WTC11 (cell line): ENCODE measurements at regions not wholly inside any gene's neighbourhood (a gene's known extent, or its start where the extent isn't known, plus 50 kb on each side); places are given as distances from the start of the nearest gene placed in this dataset.

Source experiments
- ATAC-seq: fragments of 200-7000 bp; cut with Tn5 transposase; 2 replicates; pipeline ENCODE4 v1.10.0; 2021; ENCODE audit warnings: mild to moderate bottlenecking, moderate library complexity
- CTCF ChIA-PET: fragments of 300-600 bp; sonication (Branson Sonifier 250); formaldehyde crosslinking; loops from one replicate; lab custom pipeline; 2021; ENCODE audit warnings: antibody characterized with exemption; lab: Charles Lee
- POLR2A ChIA-PET: fragments of 350-600 bp; sonication (Branson Sonifier 250); formaldehyde crosslinking; loops from one replicate; lab custom pipeline; 2021; ENCODE audit warnings: antibody characterized with exemption; lab: Charles Lee
- DNase-seq: peaks from one replicate; pipeline ENCODE4 v3.0.0; 2021; ENCODE audit warnings: low spot score
- H3K27ac Mint-ChIP-seq: 2 replicates; pipeline ENCODE4 v1.8.0; 2021; ENCODE audit warnings: mixed read lengths
- H3K27me3 Mint-ChIP-seq: 2 replicates; pipeline ENCODE4 v1.8.0; 2021; ENCODE audit warnings: low read depth, mild to moderate bottlenecking, moderate library complexity, mixed read lengths
- H3K36me3 Mint-ChIP-seq: 2 replicates; pipeline ENCODE4 v1.8.0; 2021; ENCODE audit warnings: mixed read lengths
- H3K4me1 Mint-ChIP-seq: 2 replicates; pipeline ENCODE4 v1.8.0; 2022; ENCODE audit warnings: mixed read lengths
- H3K4me3 Mint-ChIP-seq: 2 replicates; pipeline ENCODE4 v1.8.0; 2021; ENCODE audit warnings: mild to moderate bottlenecking, moderate library complexity, mixed read lengths
- H3K9me3 Mint-ChIP-seq: 2 replicates; pipeline ENCODE4 v1.8.0; 2021; ENCODE audit warnings: mixed read lengths
- CBFB ChIP-seq: sonication (generic); formaldehyde crosslinking; IDR thresholded peaks from 2 replicates; pipeline ENCODE4 v1.8.1; 2022; ENCODE audit warnings: mild to moderate bottlenecking, low read depth, missing genetic modification reagents
- CREM ChIP-seq: sonication (generic); formaldehyde crosslinking; IDR thresholded peaks from 2 replicates; pipeline ENCODE4 v1.8.1; 2022; ENCODE audit warnings: mild to moderate bottlenecking, missing genetic modification reagents, moderate library complexity
- ETV6 ChIP-seq: sonication (generic); formaldehyde crosslinking; IDR thresholded peaks from 2 replicates; pipeline ENCODE4 v1.8.1; 2022; ENCODE audit warnings: mild to moderate bottlenecking, missing genetic modification reagents
- FOXP1 ChIP-seq: sonication (generic); formaldehyde crosslinking; IDR thresholded peaks from 2 replicates; pipeline ENCODE4 v1.8.0; 2022; ENCODE audit warnings: missing genetic modification reagents, mild to moderate bottlenecking, moderate library complexity, borderline replicate concordance
- GABPB1 ChIP-seq: sonication (generic); formaldehyde crosslinking; IDR thresholded peaks from 2 replicates; pipeline ENCODE4 v1.8.1; 2023; ENCODE audit warnings: mild to moderate bottlenecking, missing genetic modification reagents
- IRF2 ChIP-seq: sonication (generic); formaldehyde crosslinking; IDR thresholded peaks from 2 replicates; pipeline ENCODE4 v1.8.0; 2022; ENCODE audit warnings: low read depth, missing genetic modification reagents, borderline replicate concordance
- JUN ChIP-seq: sonication (generic); formaldehyde crosslinking; IDR thresholded peaks from 2 replicates; pipeline ENCODE4 v1.8.0; 2023; ENCODE audit warnings: mild to moderate bottlenecking, missing genetic modification reagents
- MXD4 ChIP-seq: fragments of 250-450 bp; sonication (Bioruptor Pico); IDR thresholded peaks from 2 replicates; pipeline ENCODE4 v1.8.0; 2021; ENCODE audit warnings: mild to moderate bottlenecking, moderate library complexity, borderline replicate concordance
- NFATC4 ChIP-seq: fragments of 250-450 bp; sonication (Bioruptor Pico); IDR thresholded peaks from 2 replicates; pipeline ENCODE4 v1.9.0; 2021; ENCODE audit warnings: mild to moderate bottlenecking
- NFE2L1 ChIP-seq: sonication (generic); formaldehyde crosslinking; IDR thresholded peaks from 2 replicates; pipeline ENCODE4 v1.8.1; 2023; ENCODE audit warnings: missing genetic modification reagents
- RORB ChIP-seq: fragments of 250-450 bp; sonication (Bioruptor Pico); IDR thresholded peaks from 2 replicates; pipeline ENCODE4 v1.9.0; 2021; ENCODE audit warnings: mild to moderate bottlenecking
- SMAD3 ChIP-seq: sonication (generic); formaldehyde crosslinking; IDR thresholded peaks from 2 replicates; pipeline ENCODE4 v1.8.0; 2022; ENCODE audit warnings: missing genetic modification reagents, mild to moderate bottlenecking, borderline replicate concordance
- SOX15 ChIP-seq: fragments of 250-450 bp; sonication (Bioruptor Pico); IDR thresholded peaks from 2 replicates; pipeline ENCODE4 v1.9.0; 2021; ENCODE audit warnings: mild to moderate bottlenecking
- ZBTB21 ChIP-seq: sonication (generic); formaldehyde crosslinking; IDR thresholded peaks from 2 replicates; pipeline ENCODE4 v1.8.1; 2023; ENCODE audit warnings: mild to moderate bottlenecking, missing genetic modification reagents, borderline replicate concordance
- ZNF138 ChIP-seq: sonication (generic); formaldehyde crosslinking; conservative IDR thresholded peaks from 2 replicates; pipeline ENCODE4 v1.8.1; 2022; ENCODE audit warnings: mild to moderate bottlenecking, moderate library complexity, missing genetic modification reagents
- ZNF232 ChIP-seq: sonication (generic); formaldehyde crosslinking; IDR thresholded peaks from 2 replicates; pipeline ENCODE4 v1.8.0; 2022; ENCODE audit warnings: mild to moderate bottlenecking, missing genetic modification reagents
- ZNF317 ChIP-seq: sonication (generic); formaldehyde crosslinking; IDR thresholded peaks from 2 replicates; pipeline ENCODE4 v1.8.1; 2023; ENCODE audit warnings: low read depth, mild to moderate bottlenecking, moderate library complexity, missing genetic modification reagents, borderline replicate concordance
- ZNF396 ChIP-seq: fragments of 250-450 bp; sonication (Bioruptor Pico); IDR thresholded peaks from 2 replicates; pipeline ENCODE4 v1.8.0; 2021; ENCODE audit warnings: mild to moderate bottlenecking, moderate library complexity, borderline replicate concordance
- TF ChIP-seq, protein P1 (sequence below): fragments of 250-450 bp; sonication (Bioruptor Pico); IDR thresholded peaks from 2 replicates; pipeline ENCODE4 v1.9.0; 2021; ENCODE audit warnings: mild to moderate bottlenecking
- TF ChIP-seq, protein P2 (sequence below): sonication (generic); formaldehyde crosslinking; IDR thresholded peaks from 2 replicates; pipeline ENCODE4 v1.8.1; 2022; ENCODE audit warnings: missing genetic modification reagents, borderline replicate concordance
- TF ChIP-seq, protein P3 (sequence below): sonication (generic); formaldehyde crosslinking; IDR thresholded peaks from 2 replicates; pipeline ENCODE4 v1.8.1; 2022; ENCODE audit warnings: low read depth, missing genetic modification reagents, borderline replicate concordance
- TF ChIP-seq, protein P4 (sequence below): sonication (generic); formaldehyde crosslinking; IDR thresholded peaks from 2 replicates; pipeline ENCODE4 v1.8.1; 2023; ENCODE audit warnings: mild to moderate bottlenecking, missing genetic modification reagents, moderate library complexity
- TF ChIP-seq, protein P5 (sequence below): sonication (generic); formaldehyde crosslinking; IDR thresholded peaks from 2 replicates; pipeline ENCODE4 v1.8.1; 2023; ENCODE audit warnings: mild to moderate bottlenecking, missing genetic modification reagents, borderline replicate concordance

DNA sequence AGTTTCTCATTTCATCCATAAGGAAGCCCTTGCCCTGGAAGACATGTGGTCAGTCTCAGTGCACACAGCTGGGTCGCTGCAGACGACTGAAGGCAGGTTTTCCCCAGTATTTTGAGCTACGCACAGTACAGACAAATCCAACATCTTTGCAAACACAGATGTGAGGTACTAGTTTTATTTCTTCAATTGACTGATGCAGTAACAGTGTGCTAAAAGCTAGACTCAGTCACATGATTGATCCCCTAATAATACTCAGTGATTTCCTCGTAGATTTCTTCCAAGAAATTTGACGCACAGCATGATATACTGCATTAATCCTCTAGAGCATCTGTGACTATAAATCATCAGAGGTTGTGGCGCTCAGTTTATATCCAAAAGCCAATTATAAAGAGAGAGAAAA, 346.1 kb downstream of the DIRAS2 start:
- POLR2A ChIA-PET: no interaction called here
- DNase-seq (no peak), ATAC-seq (no peak)
- Mint-ChIP-seq H3K27me3 (no peaks in the 10 kb centered on the region), H3K4me3 (no peak overlapping the region), H3K4me1 (no peaks in the 10 kb centered on the region), H3K27ac (no peak overlapping the region), H3K36me3 (no peaks in the 10 kb centered on the region), H3K9me3 (peaks cover 5% of the 10 kb centered on the region)
- TF ChIP-seq SMAD3 (CRISPR knock-in tag) (no peak), ETV6 (CRISPR knock-in tag) (no peak), IRF2 (no peak), NFATC4 (CRISPR knock-in tag) (no peak), MXD4 (CRISPR knock-in tag) (no peak), NFE2L1 (CRISPR knock-in tag) (no peak), ZBTB21 (CRISPR knock-in tag) (no peak), CREM (no peak), SOX15 (CRISPR knock-in tag) (no peak), ZNF138 (CRISPR knock-in tag) (no peak)
- TF ChIP-seq, protein P1, sequence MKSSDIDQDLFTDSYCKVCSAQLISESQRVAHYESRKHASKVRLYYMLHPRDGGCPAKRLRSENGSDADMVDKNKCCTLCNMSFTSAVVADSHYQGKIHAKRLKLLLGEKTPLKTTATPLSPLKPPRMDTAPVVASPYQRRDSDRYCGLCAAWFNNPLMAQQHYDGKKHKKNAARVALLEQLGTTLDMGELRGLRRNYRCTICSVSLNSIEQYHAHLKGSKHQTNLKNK (CRISPR knock-in tag): no peak
- TF ChIP-seq, protein P2, sequence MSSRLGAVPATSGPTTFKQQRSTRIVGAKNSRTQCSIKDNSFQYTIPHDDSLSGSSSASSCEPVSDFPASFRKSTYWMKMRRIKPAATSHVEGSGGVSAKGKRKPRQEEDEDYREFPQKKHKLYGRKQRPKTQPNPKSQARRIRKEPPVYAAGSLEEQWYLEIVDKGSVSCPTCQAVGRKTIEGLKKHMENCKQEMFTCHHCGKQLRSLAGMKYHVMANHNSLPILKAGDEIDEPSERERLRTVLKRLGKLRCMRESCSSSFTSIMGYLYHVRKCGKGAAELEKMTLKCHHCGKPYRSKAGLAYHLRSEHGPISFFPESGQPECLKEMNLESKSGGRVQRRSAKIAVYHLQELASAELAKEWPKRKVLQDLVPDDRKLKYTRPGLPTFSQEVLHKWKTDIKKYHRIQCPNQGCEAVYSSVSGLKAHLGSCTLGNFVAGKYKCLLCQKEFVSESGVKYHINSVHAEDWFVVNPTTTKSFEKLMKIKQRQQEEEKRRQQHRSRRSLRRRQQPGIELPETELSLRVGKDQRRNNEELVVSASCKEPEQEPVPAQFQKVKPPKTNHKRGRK (CRISPR knock-in tag): no peak
- TF ChIP-seq, protein P3, sequence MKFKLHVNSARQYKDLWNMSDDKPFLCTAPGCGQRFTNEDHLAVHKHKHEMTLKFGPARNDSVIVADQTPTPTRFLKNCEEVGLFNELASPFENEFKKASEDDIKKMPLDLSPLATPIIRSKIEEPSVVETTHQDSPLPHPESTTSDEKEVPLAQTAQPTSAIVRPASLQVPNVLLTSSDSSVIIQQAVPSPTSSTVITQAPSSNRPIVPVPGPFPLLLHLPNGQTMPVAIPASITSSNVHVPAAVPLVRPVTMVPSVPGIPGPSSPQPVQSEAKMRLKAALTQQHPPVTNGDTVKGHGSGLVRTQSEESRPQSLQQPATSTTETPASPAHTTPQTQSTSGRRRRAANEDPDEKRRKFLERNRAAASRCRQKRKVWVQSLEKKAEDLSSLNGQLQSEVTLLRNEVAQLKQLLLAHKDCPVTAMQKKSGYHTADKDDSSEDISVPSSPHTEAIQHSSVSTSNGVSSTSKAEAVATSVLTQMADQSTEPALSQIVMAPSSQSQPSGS (CRISPR knock-in tag): no peak
- TF ChIP-seq, protein P4, sequence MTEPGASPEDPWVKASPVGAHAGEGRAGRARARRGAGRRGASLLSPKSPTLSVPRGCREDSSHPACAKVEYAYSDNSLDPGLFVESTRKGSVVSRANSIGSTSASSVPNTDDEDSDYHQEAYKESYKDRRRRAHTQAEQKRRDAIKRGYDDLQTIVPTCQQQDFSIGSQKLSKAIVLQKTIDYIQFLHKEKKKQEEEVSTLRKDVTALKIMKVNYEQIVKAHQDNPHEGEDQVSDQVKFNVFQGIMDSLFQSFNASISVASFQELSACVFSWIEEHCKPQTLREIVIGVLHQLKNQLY (CRISPR knock-in tag): no peak
- TF ChIP-seq, protein P5, sequence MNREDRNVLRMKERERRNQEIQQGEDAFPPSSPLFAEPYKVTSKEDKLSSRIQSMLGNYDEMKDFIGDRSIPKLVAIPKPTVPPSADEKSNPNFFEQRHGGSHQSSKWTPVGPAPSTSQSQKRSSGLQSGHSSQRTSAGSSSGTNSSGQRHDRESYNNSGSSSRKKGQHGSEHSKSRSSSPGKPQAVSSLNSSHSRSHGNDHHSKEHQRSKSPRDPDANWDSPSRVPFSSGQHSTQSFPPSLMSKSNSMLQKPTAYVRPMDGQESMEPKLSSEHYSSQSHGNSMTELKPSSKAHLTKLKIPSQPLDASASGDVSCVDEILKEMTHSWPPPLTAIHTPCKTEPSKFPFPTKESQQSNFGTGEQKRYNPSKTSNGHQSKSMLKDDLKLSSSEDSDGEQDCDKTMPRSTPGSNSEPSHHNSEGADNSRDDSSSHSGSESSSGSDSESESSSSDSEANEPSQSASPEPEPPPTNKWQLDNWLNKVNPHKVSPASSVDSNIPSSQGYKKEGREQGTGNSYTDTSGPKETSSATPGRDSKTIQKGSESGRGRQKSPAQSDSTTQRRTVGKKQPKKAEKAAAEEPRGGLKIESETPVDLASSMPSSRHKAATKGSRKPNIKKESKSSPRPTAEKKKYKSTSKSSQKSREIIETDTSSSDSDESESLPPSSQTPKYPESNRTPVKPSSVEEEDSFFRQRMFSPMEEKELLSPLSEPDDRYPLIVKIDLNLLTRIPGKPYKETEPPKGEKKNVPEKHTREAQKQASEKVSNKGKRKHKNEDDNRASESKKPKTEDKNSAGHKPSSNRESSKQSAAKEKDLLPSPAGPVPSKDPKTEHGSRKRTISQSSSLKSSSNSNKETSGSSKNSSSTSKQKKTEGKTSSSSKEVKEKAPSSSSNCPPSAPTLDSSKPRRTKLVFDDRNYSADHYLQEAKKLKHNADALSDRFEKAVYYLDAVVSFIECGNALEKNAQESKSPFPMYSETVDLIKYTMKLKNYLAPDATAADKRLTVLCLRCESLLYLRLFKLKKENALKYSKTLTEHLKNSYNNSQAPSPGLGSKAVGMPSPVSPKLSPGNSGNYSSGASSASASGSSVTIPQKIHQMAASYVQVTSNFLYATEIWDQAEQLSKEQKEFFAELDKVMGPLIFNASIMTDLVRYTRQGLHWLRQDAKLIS (CRISPR knock-in tag): no peak
- CTCF ChIA-PET: no interaction called here

DNA sequence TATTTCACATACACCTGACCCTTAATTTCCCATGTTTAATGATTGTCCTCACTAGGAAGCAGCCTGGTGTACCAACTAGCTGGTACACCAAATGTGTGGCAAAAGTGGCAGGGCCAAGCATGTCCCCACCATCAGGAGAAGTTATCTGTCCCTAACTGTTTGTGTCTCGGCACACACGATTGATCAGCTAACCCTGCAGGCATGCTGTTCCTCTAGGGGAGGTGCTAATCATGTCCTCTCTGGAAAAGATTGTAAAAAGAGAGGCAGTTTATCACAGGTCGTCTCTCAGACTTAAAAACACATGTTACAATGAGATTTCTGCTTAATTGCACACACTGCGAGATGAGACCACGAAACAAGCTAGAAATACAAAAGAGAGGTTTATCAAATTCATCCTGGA, 342.7 kb downstream of the DIRAS2 start:
- CTCF ChIA-PET: interaction anchor here (0.9 to 1.5 kb wide), 2 partner anchors 18 to 368 kb away, joined by 3 to 4 read pairs; no protein-coding TSS in a partner anchor
- Mint-ChIP-seq H3K4me1 (no peaks in the 10 kb centered on the region), H3K27me3 (no peaks in the 10 kb centered on the region), H3K36me3 (no peaks in the 10 kb centered on the region), H3K4me3 (no peak overlapping the region), H3K27ac (no peak overlapping the region), H3K9me3 (no peaks in the 10 kb centered on the region; the same call in 1 of the 2 replicates)
- ATAC-seq (no peak), DNase-seq (no peak)
- POLR2A ChIA-PET: no interaction called here
- TF ChIP-seq FOXP1 (CRISPR knock-in tag): no peak
- TF ChIP-seq ZNF232 (CRISPR knock-in tag): no peak
- TF ChIP-seq RORB (CRISPR knock-in tag): no peak
- no peak for TF ChIP-seq JUN (CRISPR knock-in tag)
- TF ChIP-seq GABPB1 (CRISPR knock-in tag): no peak
- TF ChIP-seq ZNF396 (CRISPR knock-in tag): no peak
- TF ChIP-seq CBFB (CRISPR knock-in tag): no peak
- TF ChIP-seq, protein P5 (CRISPR knock-in tag): no peak
- TF ChIP-seq ZNF317 (CRISPR knock-in tag): no peak
